SJSA1 (cell line): ENCODE measurements at regions not wholly inside any gene's neighbourhood (a gene's known extent, or its start where the extent isn't known, plus 50 kb on each side); places are given as distances from the start of the nearest gene placed in this dataset.
A peak's percentile ranks its signal among the peaks of the same experiment; 100 is the strongest.

ENCODE experiments used
- DNase-seq, 2 experiments: peaks; one replicate each; pipeline ENCODE4 v3.0.0-alpha.2; 2015 to 2020; ENCODE audit warnings: low spot score in 2 of 2, low read depth in 1 of 2
- H3K27ac ChIP-seq: fragments of 250-450 bp; sonication (Bioruptor Pico); 2 replicates; pipeline ENCODE4 v1.5.1; 2020; ENCODE audit warnings: mild to moderate bottlenecking, moderate library complexity
- H3K27me3 ChIP-seq: fragments of 250-450 bp; sonication (Bioruptor Pico); replicated peaks from 2 replicates; pipeline ENCODE4 v1.5.1; 2020; ENCODE audit warnings: mild to moderate bottlenecking, moderate library complexity
- H3K36me3 ChIP-seq: fragments of 250-450 bp; sonication (Bioruptor Pico); 2 replicates; pipeline ENCODE4 v1.5.1; 2020; ENCODE audit warnings: mild to moderate bottlenecking
- H3K4me1 ChIP-seq: fragments of 250-450 bp; sonication (Bioruptor Pico); replicated peaks from 2 replicates; pipeline ENCODE4 v1.6.1; 2021; ENCODE audit warnings: mild to moderate bottlenecking
- H3K4me3 ChIP-seq: fragments of 250-450 bp; sonication (Bioruptor Pico); 2 replicates; pipeline ENCODE4 v1.5.1; 2020; ENCODE audit warnings: mild to moderate bottlenecking
- H3K9me3 ChIP-seq: fragments of 250-450 bp; sonication (Bioruptor Pico); replicated peaks from 2 replicates; pipeline ENCODE4 v1.5.1; 2020; ENCODE audit warnings: mild to moderate bottlenecking

- Histone ChIP-seq H3K27me3 (no peaks in the 10 kb centered on the region), H3K4me3 (no peak overlapping the region), H3K36me3 (no peaks in the 10 kb centered on the region), H3K27ac (no peak overlapping the region), H3K4me1 (no peaks in the 10 kb centered on the region), H3K9me3 (no peaks in the 10 kb centered on the region)
- DNase-seq, result no peak
Measured at GRCh38 chr3:135864060-135864459, 101.5 kb upstream of the PPP2R3A start.

- Histone ChIP-seq H3K9me3 (no peaks in the 10 kb centered on the region), H3K4me3 (no peak overlapping the region), H3K27ac (no peak overlapping the region), H3K36me3 (no peaks in the 10 kb centered on the region), H3K27me3 (no peaks in the 10 kb centered on the region), H3K4me1 (no peaks in the 10 kb centered on the region)
- no peak for DNase-seq
Measured at GRCh38 chr3:135865085-135865484, 100.4 kb upstream of the PPP2R3A start.

GRCh38 chr3:135865553-135865952 is 100.0 kb upstream of the PPP2R3A start:
- no peak overlapping the region for H3K27ac ChIP-seq
- no peak for DNase-seq
- H3K4me1 ChIP-seq, result no peaks in the 10 kb centered on the region
- no peaks in the 10 kb centered on the region for H3K9me3 ChIP-seq
- no peaks in the 10 kb centered on the region for H3K36me3 ChIP-seq
- no peak overlapping the region for H3K4me3 ChIP-seq
- H3K27me3 ChIP-seq, result no peaks in the 10 kb centered on the region

GRCh38 chr3:135867911-135868310 is 97.6 kb upstream of the PPP2R3A start:
- Histone ChIP-seq H3K27me3 (no peaks in the 10 kb centered on the region), H3K27ac (no peak overlapping the region), H3K4me3 (no peak overlapping the region), H3K9me3 (no peaks in the 10 kb centered on the region), H3K36me3 (no peaks in the 10 kb centered on the region), H3K4me1 (no peaks in the 10 kb centered on the region)
- DNase-seq, result no peak

GRCh38 chr3:135868801-135869200 is 96.7 kb upstream of the PPP2R3A start:
- Histone ChIP-seq H3K27ac (no peak overlapping the region), H3K4me1 (no peaks in the 10 kb centered on the region), H3K27me3 (no peaks in the 10 kb centered on the region), H3K36me3 (no peaks in the 10 kb centered on the region), H3K9me3 (no peaks in the 10 kb centered on the region), H3K4me3 (no peak overlapping the region)
- DNase-seq, result no peak

GRCh38 chr3:135869439-135870105 is 96.0 kb upstream of the PPP2R3A start:
- no peaks in the 10 kb centered on the region for H3K4me1 ChIP-seq
- H3K36me3 ChIP-seq, result no peaks in the 10 kb centered on the region
- DNase-seq, result no peak
- no peak overlapping the region for H3K27ac ChIP-seq
- H3K4me3 ChIP-seq, result no peak overlapping the region
- no peaks in the 10 kb centered on the region for H3K27me3 ChIP-seq
- no peaks in the 10 kb centered on the region; the same call in 1 of the 2 replicates for H3K9me3 ChIP-seq

GRCh38 chr3:135871311-135871710 is 94.2 kb upstream of the PPP2R3A start:
- H3K4me3 ChIP-seq, result no peak overlapping the region
- no peak for DNase-seq
- H3K27ac ChIP-seq, result no peak overlapping the region
- H3K4me1 ChIP-seq, result no peaks in the 10 kb centered on the region
- no peaks in the 10 kb centered on the region; the same call in 1 of the 2 replicates for H3K9me3 ChIP-seq
- no peaks in the 10 kb centered on the region for H3K27me3 ChIP-seq
- no peaks in the 10 kb centered on the region for H3K36me3 ChIP-seq

GRCh38 chr3:135874035-135874434 is 91.5 kb upstream of the PPP2R3A start:
- H3K27me3 ChIP-seq, result no peaks in the 10 kb centered on the region
- no peaks in the 10 kb centered on the region for H3K4me1 ChIP-seq
- no peaks in the 10 kb centered on the region for H3K36me3 ChIP-seq
- H3K9me3 ChIP-seq, result no peaks in the 10 kb centered on the region; the same call in 1 of the 2 replicates
- DNase-seq, result no peak
- no peak overlapping the region for H3K27ac ChIP-seq
- H3K4me3 ChIP-seq, result no peak overlapping the region

- DNase-seq, result no peak
- H3K9me3 ChIP-seq, result no peaks in the 10 kb centered on the region; the same call in 1 of the 2 replicates
- no peaks in the 10 kb centered on the region for H3K4me1 ChIP-seq
- H3K4me3 ChIP-seq, result no peak overlapping the region
- no peaks in the 10 kb centered on the region for H3K36me3 ChIP-seq
- no peaks in the 10 kb centered on the region for H3K27me3 ChIP-seq
- H3K27ac ChIP-seq, result no peak overlapping the region
Measured at GRCh38 chr3:135878501-135878900, 87.0 kb upstream of the PPP2R3A start.

GRCh38 chr3:135885885-135886284 is 79.6 kb upstream of the PPP2R3A start:
- H3K9me3 ChIP-seq, result no peaks in the 10 kb centered on the region
- H3K27me3 ChIP-seq, result no peaks in the 10 kb centered on the region
- H3K4me3 ChIP-seq, result no peak overlapping the region
- no peaks in the 10 kb centered on the region for H3K36me3 ChIP-seq
- H3K27ac ChIP-seq, result no peak overlapping the region
- no peak for DNase-seq
- no peaks in the 10 kb centered on the region for H3K4me1 ChIP-seq

GRCh38 chr3:135887220-135887619 is 78.3 kb upstream of the PPP2R3A start:
- no peaks in the 10 kb centered on the region for H3K36me3 ChIP-seq

GRCh38 chr3:135889443-135889842 is 76.1 kb upstream of the PPP2R3A start:
- no peak overlapping the region for H3K4me3 ChIP-seq
- no peaks in the 10 kb centered on the region for H3K27me3 ChIP-seq
- no peaks in the 10 kb centered on the region for H3K36me3 ChIP-seq
- no peak for DNase-seq
- no peak overlapping the region for H3K27ac ChIP-seq
- no peaks in the 10 kb centered on the region for H3K4me1 ChIP-seq
- H3K9me3 ChIP-seq, result no peaks in the 10 kb centered on the region

More at GRCh38 chr3:135887220-135887619, 78.3 kb upstream of the PPP2R3A start:
- H3K27me3 ChIP-seq, result no peaks in the 10 kb centered on the region
- no peak overlapping the region for H3K4me3 ChIP-seq
- no peaks in the 10 kb centered on the region for H3K9me3 ChIP-seq
- no peaks in the 10 kb centered on the region for H3K4me1 ChIP-seq
- no peak overlapping the region for H3K27ac ChIP-seq
- no peak for DNase-seq

- DNase-seq, result no peak
- no peak overlapping the region for H3K4me3 ChIP-seq
- no peak overlapping the region for H3K27ac ChIP-seq
- H3K4me1 ChIP-seq, result peaks cover 10% of the 10 kb centered on the region
- H3K36me3 ChIP-seq, result no peaks in the 10 kb centered on the region
- no peaks in the 10 kb centered on the region for H3K9me3 ChIP-seq
- no peaks in the 10 kb centered on the region for H3K27me3 ChIP-seq
Measured at GRCh38 chr3:135891121-135891520, 74.4 kb upstream of the PPP2R3A start.

- Histone ChIP-seq H3K4me1 (peaks cover 29% of the 10 kb centered on the region), H3K36me3 (no peaks in the 10 kb centered on the region), H3K27ac (peak overlapping the region; percentile 96), H3K4me3 (no peak overlapping the region), H3K9me3 (no peaks in the 10 kb centered on the region), H3K27me3 (no peaks in the 10 kb centered on the region)
- DNase-seq, result peak; percentile 68 to 72
Measured at GRCh38 chr3:135895106-135895733, 70.3 kb upstream of the PPP2R3A start.
